Neural cell (in vitro differentiated cells): ENCODE measurements at regions not wholly inside any gene's neighbourhood (a gene's known extent, or its start where the extent isn't known, plus 50 kb on each side); places are given as distances from the start of the nearest gene placed in this dataset.

Experiments used
- H2AFZ ChIP-seq: fragments of 200-600, 300-800 bp; sonication (generic), shearing (Covaris generic); 2 replicates; pipeline ENCODE4 v1.6.0; 2014; ENCODE audit warnings: low read depth, mild to moderate bottlenecking, antibody characterized with exemption, low read length, moderate library complexity
- H3F3A ChIP-seq: fragments of 200-600 bp; shearing (Covaris generic); 2 replicates; pipeline ENCODE4 v1.6.1; 2016; ENCODE audit warnings: mild to moderate bottlenecking, moderate library complexity, mixed read lengths, antibody characterized with exemption, low read length; ENCODE audit not compliant: insufficient read depth, poor library complexity, severe bottlenecking
- H3K27ac ChIP-seq: fragments of 200-600, 300-800 bp; sonication (generic), shearing (Covaris generic); 2 replicates; pipeline ENCODE4 v1.5.1; 2014; ENCODE audit warnings: mild to moderate bottlenecking, low read length, moderate library complexity
- H3K27me3 ChIP-seq: fragments of 300-800, 200-600 bp; sonication (generic), shearing (Covaris generic); 2 replicates; pipeline ENCODE4 v1.6.0; 2014; ENCODE audit warnings: mild to moderate bottlenecking, low read depth, low read length, moderate library complexity; ENCODE audit not compliant: insufficient read depth
- H3K36me3 ChIP-seq: fragments of 300-800, 200-600 bp; sonication (generic), shearing (Covaris generic); 2 replicates; pipeline ENCODE4 v1.5.1; 2014; ENCODE audit warnings: mild to moderate bottlenecking, antibody characterized with exemption, low read length, moderate library complexity; ENCODE audit not compliant: insufficient read depth
- H3K4me2 ChIP-seq: fragments of 300-800, 200-600 bp; sonication (generic), shearing (Covaris generic); 2 replicates; pipeline ENCODE4 v1.6.0; 2014; ENCODE audit warnings: mild to moderate bottlenecking, low read length
- H3K4me3 ChIP-seq: fragments of 300-800, 200-600 bp; sonication (generic), shearing (Covaris generic); 2 replicates; pipeline ENCODE4 v1.5.1; 2014; ENCODE audit warnings: mild to moderate bottlenecking, low read length, moderate library complexity
- H3K79me2 ChIP-seq: fragments of 200-600 bp; shearing (Covaris generic); replicated peaks from 2 replicates; pipeline ENCODE4 v1.6.0; 2014; ENCODE audit warnings: mild to moderate bottlenecking, low read length, moderate library complexity; ENCODE audit not compliant: insufficient read depth
- H3K9ac ChIP-seq: fragments of 300-800, 200-600 bp; sonication (generic), shearing (Covaris generic); 2 replicates; pipeline ENCODE4 v1.6.1; 2016; ENCODE audit warnings: mild to moderate bottlenecking, low read length, mixed read lengths
- H3K9me2 ChIP-seq: fragments of 200-600 bp; shearing (Covaris generic); 2 replicates; pipeline ENCODE4 v1.6.1; 2016; ENCODE audit warnings: mild to moderate bottlenecking, low read length, mixed read lengths; ENCODE audit not compliant: insufficient read depth
- H3K9me3 ChIP-seq: fragments of 200-600, 300-800 bp; sonication (generic), shearing (Covaris generic); 2 replicates; pipeline ENCODE4 v1.6.1; 2016; ENCODE audit warnings: mild to moderate bottlenecking, mixed run types, low read length, moderate library complexity, mixed read lengths
- H4K20me1 ChIP-seq: fragments of 200-600 bp; shearing (Covaris generic); 2 replicates; pipeline ENCODE4 v1.6.1; 2016; ENCODE audit warnings: mild to moderate bottlenecking, mixed run types; ENCODE audit not compliant: insufficient read depth
- CTCF ChIP-seq: fragments of 450-650 bp; IDR thresholded peaks from 2 replicates; pipeline ENCODE4 v1.5.1; 2014; ENCODE audit warnings: antibody characterized with exemption, mild to moderate bottlenecking, moderate library complexity; ENCODE audit not compliant: poor library complexity, severe bottlenecking
- EP300 ChIP-seq: fragments of 450-650 bp; conservative IDR thresholded peaks from 2 replicates; pipeline ENCODE4 v1.6.1; 2014; ENCODE audit warnings: antibody characterized with exemption, mild to moderate bottlenecking, moderate library complexity; ENCODE audit not compliant: poor library complexity, severe bottlenecking
- EZH2 ChIP-seq: fragments of 200-600, 300-800 bp; shearing (Covaris generic), sonication (generic); IDR thresholded peaks from 2 replicates; pipeline ENCODE4 v1.6.1; 2014; ENCODE audit warnings: antibody characterized with exemption, low read length, borderline replicate concordance, mild to moderate bottlenecking; ENCODE audit not compliant: insufficient read depth, poor library complexity, severe bottlenecking
- MXI1 ChIP-seq: fragments of 450-650 bp; conservative IDR thresholded peaks from 2 replicates; pipeline ENCODE4 v1.6.1; 2014; ENCODE audit warnings: antibody characterized with exemption, mild to moderate bottlenecking; ENCODE audit not compliant: poor library complexity, severe bottlenecking
- POLR2AphosphoS5 ChIP-seq: IDR thresholded peaks from 2 replicates; pipeline ENCODE4 v1.6.1; 2012
- RAD21 ChIP-seq: fragments of 450-650 bp; conservative IDR thresholded peaks from 2 replicates; pipeline ENCODE4 v1.6.1; 2014; ENCODE audit warnings: antibody characterized with exemption, mild to moderate bottlenecking, moderate library complexity
- REST ChIP-seq: IDR thresholded peaks from 2 replicates; pipeline ENCODE4 v1.6.1; 2012; ENCODE audit warnings: borderline replicate concordance
- SMC3 ChIP-seq: fragments of 450-650 bp; conservative IDR thresholded peaks from 2 replicates; pipeline ENCODE4 v1.6.1; 2014; ENCODE audit warnings: antibody characterized with exemption, mild to moderate bottlenecking, moderate library complexity; ENCODE audit not compliant: poor library complexity
- TAF1 ChIP-seq: IDR thresholded peaks from 2 replicates; pipeline ENCODE4 v1.6.1; 2012; ENCODE audit warnings: low read depth

- Histone ChIP-seq H3K4me3 (no peak overlapping the region), H3K27me3 (no peaks in the 10 kb centered on the region), H3K4me2 (no peak overlapping the region), H3K9ac (no peak overlapping the region), H3K27ac (no peak overlapping the region), H3K9me3 (no peaks in the 10 kb centered on the region), H3K36me3 (no peaks in the 10 kb centered on the region), H3K9me2 (no peaks in the 10 kb centered on the region), H3F3A (no peaks in the 10 kb centered on the region), H4K20me1 (no peaks in the 10 kb centered on the region), H2AFZ (no peak overlapping the region), H3K79me2 (no peaks in the 10 kb centered on the region)
- TF ChIP-seq EP300 (no peak), POLR2AphosphoS5 (no peak), CTCF (no peak)
These were observed 216.6 kb downstream of the KLF6 start for GRCh38 chr10:3568392-3568791.

GRCh38 chr10:3567291-3567963 lies 217.6 kb downstream of the KLF6 start:
- TF ChIP-seq RAD21 (no peak), EP300 (no peak), REST (no peak), EZH2 (no peak), CTCF (no peak), POLR2AphosphoS5 (no peak), MXI1 (no peak), SMC3 (no peak), TAF1 (no peak)

More at GRCh38 chr10:3567291-3567963, 217.6 kb downstream of the KLF6 start:
- Histone ChIP-seq H3K9me3 (no peaks in the 10 kb centered on the region), H3K9ac (no peak overlapping the region), H3K27ac (no peak overlapping the region), H3K27me3 (no peaks in the 10 kb centered on the region), H3K9me2 (no peaks in the 10 kb centered on the region), H4K20me1 (no peaks in the 10 kb centered on the region), H3K36me3 (no peaks in the 10 kb centered on the region), H3K4me2 (no peak overlapping the region), H3K79me2 (no peaks in the 10 kb centered on the region), H2AFZ (no peak overlapping the region), H3K4me3 (no peak overlapping the region), H3F3A (no peaks in the 10 kb centered on the region)
